ENCODE measurements at regions not wholly inside any gene's neighbourhood (a gene's known extent, or its start where the extent isn't known, plus 50 kb on each side); places are given as distances from the start of the nearest gene placed in this dataset.

GRCh38 chr9:91024841-91025240 is 223.2 kb downstream of the SYK start:
- no peak for ATAC-seq

DNA sequence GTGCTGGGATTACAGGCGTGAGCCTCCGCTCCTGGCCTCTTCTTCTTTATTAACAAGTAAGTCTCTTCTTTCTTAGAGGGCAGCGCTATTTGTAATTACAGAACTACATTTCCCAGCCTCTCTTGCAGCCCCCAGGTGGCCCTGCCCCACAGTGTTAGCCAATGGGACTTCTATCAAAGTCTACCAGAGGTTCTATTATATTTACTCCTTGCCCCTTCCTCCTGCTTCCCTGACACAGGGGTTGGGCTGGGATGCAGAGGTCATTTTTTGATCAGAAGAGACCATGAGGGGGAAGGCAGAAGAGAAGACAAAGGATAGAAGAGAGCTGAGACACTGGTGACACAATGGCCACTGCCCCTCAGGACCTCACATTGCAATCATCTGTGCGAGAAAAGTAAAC is 224.2 kb downstream of the SYK start:
- no peak for ATAC-seq

GRCh38 chr9:91026266-91026665 is 224.6 kb downstream of the SYK start:
- ATAC-seq: no peak

- ATAC-seq: no peak
Measured at GRCh38 chr9:91027005-91027404, 225.4 kb downstream of the SYK start.

GRCh38 chr9:91028166-91028827 is 226.7 kb downstream of the SYK start:
- ATAC-seq: no peak

DNA sequence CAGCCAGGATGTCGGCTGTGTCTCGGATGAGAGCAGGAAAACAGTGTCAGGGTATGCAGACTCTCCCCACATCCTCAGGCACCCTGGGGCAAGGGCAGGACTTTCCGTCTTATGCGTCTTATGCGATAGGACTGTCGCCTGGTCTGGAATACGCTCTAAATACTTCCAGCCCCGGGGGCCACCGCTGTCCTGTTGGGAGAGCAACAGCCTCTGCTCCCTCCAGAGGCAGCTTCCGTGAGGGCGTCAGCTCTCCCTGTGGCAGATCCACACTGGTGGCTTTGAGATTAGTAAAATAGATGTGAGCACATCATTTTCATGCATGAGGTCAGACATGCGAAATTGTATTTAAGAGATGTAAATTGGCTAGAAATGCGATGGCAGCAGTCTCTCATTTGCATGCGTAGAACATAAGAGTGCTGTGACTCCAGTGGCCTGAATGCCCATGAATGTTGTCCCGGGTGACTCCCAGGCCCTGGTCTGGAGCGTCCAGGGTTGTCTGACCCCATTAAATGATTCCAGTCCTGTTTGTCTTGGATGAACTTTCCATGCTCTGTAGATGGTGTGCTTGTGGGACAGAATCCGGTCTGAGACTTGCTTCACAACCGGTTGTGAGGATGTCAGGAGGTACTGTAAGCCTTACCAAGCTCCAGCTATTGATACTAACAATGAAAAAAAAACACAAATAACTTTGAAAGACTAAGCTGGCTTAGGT is 228.2 kb downstream of the SYK start:
- ATAC-seq: no peak

- no peak for ATAC-seq
Measured at GRCh38 chr9:91032121-91032531, 230.5 kb downstream of the SYK start.

DNA sequence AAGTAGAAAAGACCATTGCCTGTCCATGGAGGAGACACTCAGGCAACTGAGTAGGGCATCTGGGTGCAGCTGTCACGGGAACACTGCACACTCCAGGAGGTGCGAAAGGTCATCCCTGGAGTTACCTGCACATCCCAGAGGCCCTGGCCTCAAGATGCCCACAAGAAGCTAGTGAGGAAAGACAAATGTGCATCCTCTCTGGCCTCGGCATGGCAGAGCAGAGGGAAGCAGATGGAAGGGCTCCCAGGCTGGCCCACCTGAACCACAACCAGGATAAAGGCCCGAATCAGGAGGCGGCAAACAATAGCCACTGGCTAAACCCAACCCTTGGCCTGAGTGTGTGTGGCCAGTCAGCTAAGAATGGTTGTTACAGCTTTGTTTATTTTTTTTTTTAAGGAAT is 231.7 kb downstream of the SYK start:
- no peak for ATAC-seq

DNA sequence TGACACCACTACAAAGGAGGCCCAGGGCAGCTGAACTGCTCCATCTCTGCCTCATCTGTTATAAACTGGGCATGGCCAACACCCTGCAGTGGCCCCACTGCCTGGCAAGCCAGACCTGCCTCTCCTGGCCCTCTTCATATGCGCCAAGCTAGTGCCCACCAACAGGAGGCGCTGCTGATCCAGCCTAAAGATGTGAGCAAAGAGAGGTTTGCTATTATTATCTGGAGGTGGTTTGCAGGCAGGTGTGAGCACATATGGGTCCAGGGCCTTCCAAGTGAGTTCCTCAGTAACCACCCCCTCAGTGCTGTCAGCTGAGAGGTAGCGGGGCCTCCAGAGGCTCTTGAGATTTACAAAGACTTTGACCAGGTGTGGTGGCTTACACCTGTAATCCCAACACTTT is 232.2 kb downstream of the SYK start:
- ATAC-seq: no peak

GRCh38 chr9:91034521-91034920 is 232.9 kb downstream of the SYK start:
- ATAC-seq: no peak

DNA sequence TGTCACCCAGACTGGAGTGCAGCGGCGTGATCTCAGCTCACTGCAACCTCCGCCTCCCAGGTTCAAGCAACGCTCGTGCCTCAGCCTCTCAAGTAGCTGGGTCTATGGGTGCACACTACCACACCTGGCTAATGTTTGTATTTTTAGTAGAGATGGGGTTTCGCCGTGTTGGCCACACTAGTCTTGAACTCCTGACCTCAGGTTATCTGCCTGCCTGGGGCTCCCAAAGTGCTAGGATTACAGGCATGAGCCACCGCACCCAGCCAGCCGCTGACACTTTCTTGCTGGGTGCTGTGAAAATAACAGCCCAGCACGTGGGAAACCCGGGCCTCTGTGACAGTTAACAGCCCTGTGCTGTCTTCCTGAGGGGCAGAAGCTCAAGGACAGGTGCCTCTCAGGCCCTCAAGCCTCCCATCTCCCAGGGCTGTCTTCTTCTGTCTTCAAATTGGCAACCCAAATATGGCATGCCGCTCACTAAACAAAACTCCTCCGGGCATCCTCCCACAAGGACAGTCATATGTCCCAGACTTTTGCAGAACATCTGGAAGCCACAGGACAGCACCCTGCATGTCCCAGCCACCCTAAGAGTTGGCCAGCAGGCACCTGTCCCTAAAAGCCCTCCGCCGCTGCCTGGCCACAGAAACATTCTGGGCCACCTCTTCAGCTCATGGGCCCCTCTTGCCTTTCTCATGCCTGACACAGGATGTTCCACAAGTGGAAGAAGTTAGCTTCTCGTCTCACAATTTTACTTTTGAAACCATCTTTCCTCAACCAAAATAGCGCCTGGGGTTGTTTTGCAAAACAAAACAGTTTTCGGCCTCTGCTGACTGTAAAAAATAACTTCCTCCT is 233.6 kb downstream of the SYK start:
- no peak for ATAC-seq

GRCh38 chr9:91035825-91036208 is 234.2 kb downstream of the SYK start:
- no peak for ATAC-seq

- no peak for ATAC-seq
Measured at GRCh38 chr9:91036356-91036755, 234.7 kb downstream of the SYK start.

DNA sequence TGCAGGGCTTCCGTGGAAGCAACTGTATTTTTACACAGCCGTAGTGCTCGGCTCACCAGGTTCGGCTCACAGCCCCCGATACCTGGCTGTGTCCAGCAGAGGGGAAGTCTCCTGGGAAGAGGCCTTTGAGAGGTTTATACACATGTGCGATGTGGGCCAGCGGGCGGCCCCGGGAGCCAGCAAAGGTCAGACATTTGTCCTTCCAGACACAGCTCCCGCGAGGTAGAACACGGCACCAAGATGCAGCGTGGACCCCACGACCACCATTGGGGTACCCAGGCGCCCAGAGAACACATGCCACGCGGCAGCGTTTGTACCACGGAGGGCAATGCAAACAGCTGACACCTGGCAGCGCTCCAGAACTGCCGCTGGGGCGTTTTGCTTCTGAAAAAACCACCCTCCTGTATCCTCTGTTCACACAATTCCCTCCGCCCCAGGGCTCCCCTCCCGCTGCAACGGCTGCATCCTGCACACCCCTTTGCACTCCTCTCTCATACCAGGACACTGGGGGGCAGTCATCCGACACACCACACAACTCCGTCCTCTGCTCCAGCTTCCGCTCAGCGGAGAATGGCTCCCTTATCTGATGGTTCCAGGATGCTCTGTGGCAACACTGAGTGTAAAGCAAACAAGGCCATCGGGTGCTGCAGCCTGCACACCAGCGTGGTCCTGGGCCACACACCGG is 235.3 kb downstream of the SYK start:
- peak; percentile 83 for ATAC-seq

DNA sequence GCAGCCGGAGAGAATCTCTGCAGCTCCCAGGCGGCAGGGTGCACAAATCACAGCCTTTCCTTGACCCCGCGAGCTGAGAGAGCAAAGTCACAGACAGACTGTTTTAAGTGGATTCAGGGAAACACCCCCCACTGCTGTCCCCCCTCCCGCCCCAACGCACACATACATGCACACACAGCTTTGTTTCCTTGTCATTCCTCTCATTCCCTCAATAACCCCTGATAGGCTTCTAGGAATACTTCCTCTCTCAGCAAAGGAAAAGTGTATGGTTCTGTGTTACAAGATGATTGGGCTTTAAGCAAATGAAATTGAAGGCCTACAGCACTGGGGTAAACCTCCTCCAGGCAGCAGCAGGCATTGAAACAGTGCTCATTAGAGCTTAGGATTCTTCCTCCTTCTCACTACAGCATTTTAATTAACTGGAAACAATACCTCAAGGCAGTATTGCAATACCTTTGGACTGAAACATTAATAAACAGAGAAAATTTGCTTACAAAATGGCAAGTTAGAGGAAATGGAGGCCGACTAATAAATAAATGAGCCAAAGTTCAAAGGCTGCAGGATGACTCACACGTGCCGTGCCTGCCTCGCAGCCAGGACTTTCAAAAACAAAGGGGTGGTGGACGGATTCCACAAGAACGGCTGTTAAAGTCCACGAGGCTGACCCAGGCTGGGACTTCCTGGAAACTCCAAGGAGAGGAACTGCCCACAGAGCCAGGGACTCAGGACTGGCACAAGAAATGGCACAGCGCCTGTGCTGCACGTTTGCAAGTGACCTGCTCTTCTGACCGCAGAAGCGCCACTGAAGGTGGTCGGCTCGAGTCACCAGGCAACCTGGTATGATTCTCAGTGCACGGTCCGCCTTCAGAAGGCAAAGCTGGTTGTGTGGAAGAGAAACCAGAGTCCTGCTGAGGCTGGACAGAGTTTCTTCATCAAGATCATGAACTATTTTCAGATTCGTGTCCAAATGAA is 236.2 kb downstream of the SYK start:
- peak; percentile 24 for ATAC-seq

GRCh38 chr9:91038483-91039124 is 237.0 kb downstream of the SYK start:
- ATAC-seq: no peak

- ATAC-seq: no peak
Measured at GRCh38 chr9:91039125-91039834, 237.7 kb downstream of the SYK start.

DNA sequence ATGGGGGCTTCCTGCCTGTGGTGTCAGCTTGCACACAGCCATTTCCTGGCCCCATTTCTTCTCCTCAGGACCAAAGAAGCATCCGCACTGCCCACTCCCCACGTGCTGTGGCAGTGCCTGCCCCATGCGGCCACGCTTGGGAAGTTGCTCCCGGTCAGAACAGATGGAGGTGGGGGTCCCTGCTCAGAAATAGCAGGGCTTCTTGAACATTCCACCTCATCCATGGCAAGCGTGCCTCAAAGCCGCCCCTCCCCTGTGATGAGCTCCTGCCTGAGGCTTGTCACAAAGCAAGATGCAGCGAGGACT is 238.2 kb downstream of the SYK start:
- ATAC-seq: no peak

DNA sequence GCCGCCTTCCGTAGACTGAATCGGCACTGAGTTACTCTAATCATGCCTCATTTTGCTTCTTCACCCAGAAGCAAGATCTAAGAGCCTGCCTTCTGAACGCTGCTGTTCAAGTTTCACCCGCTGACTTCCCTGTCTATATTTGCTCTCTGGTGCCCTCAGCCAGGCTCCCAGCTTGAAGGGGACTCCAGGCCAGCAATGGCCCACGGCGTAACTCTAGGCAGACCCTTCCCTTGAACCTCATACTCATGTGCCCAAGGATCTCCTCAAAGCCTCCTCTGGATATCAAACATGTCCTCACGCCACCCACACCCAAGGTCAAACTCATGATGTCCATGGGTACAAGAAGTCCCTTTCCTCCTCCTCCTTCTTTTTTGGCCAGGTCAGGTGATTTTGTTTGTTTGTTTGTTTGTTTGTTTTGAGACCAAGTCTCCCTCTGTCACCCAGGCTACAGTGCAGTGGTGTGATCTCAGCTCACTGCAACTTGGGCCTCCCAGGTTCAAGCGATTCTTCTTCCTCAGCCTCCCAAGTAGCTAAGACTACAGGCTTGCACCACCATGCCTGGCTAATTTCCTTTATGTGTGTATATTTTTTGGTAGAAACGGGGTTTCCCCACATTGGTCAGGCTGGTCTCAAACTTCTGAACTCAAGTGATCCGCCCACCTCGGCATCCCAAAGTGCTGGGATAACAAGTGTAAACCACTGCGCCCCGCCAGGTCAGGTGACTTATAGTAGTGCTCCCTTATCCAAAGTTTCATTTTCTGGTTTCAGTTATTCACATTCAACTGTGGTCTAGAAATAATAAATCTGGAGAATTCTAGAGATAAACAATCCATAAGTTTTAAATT is 239.0 kb downstream of the SYK start:
- no peak for ATAC-seq

DNA sequence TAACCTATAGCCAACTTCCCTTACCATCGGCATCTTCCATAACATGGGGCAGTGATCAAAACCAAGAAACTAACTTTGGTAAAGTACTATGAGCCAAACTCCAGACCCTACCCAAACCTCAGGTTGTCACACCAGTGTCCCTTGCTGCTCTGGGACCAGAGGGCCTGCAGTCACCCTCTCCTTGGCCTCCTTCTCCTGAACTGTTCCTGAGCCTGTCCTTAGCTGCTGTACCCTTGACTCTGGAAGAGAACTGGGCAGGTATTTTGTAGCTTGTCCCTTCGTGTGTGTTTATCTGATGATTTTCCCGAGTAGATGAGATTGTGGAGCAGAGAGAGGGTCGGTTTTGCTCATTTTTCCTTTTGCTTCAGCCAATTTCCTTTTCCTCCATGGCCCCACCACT is 240.4 kb downstream of the SYK start:
- no peak for ATAC-seq
